ENCODE measurements at regions not wholly inside any gene's neighbourhood (a gene's known extent, or its start where the extent isn't known, plus 50 kb on each side); places are given as distances from the start of the nearest gene placed in this dataset.

DNA sequence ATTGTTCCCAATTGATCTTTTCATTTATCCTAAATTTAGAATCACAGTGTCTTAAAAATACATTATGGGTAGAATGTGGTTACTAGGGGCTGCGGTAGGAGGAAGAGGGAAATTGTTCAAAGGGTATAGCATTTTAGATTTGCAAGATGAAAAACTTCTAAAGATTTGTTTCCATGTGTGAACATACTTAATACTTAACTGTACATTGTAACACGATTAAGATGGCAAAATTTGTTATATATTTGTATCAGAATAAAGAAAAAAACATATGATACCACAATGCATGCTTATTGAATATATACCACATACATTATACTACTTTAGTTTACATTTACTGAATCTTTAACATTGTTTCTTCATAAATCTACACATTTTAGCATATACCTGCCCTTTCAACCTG is 677.3 kb upstream of the PCDH20 start:
- no peaks in the 10 kb centered on the region for H3K9me3 ChIP-seq (ENCODE audit: control insufficient read depth in 2 of 2, insufficient read depth in 1 of 2, low read depth in 1 of 2, low read length in 1 of 2)
- H3K36me3 ChIP-seq (ENCODE audit: control insufficient read depth in 3 of 3, insufficient read depth in 2 of 3, low read depth in 1 of 3, low read length in 3 of 3), result no peaks in the 10 kb centered on the region
- FAIRE-seq (no peak), DNase-seq (no peak)
- H3K4me3 ChIP-seq (ENCODE audit: low read depth in 1 of 3, low read length in 3 of 3), result no peak overlapping the region
- no peaks in the 10 kb centered on the region for H3K27me3 ChIP-seq (ENCODE audit: control insufficient read depth in 3 of 3, insufficient read depth in 3 of 3, low read length in 3 of 3)
- WGBS, 3 donors, result 73 to 79% (median 74%) methylated on average over 2 of the region's 2 CpGs
- no peak overlapping the region for H3K27ac ChIP-seq (ENCODE audit: low read depth in 1 of 3, low read length in 2 of 3)
- no peaks in the 10 kb centered on the region for H3K4me1 ChIP-seq (ENCODE audit: control insufficient read depth in 3 of 3, insufficient read depth in 2 of 3, low read depth in 1 of 3, low read length in 2 of 3)

DNA sequence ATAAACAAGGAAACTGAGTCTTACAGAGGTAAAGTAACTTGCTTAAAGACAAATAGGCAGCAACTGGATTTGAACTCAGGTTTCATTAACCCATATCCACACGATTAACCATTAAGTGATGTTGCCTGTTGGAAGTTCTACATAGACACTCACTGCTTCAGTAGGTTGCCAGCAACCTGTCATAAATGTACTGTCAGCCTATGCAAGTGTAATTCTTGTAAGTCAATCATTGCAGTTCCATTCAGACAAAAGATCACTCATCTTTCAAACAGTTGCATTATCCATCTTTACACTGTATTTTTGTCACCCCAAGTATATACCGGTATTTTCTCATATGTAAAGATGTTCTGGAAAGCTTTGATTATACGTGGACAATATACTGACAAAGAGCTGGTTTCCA is 676.9 kb upstream of the PCDH20 start:
- 79 to 84% (median 81%) methylated on average over 3 of the region's 3 CpGs for WGBS, 3 donors
- DNase-seq (no peak), FAIRE-seq (no peak)
- no peaks in the 10 kb centered on the region for H3K27me3 ChIP-seq (ENCODE audit: control insufficient read depth in 3 of 3, insufficient read depth in 3 of 3, low read length in 3 of 3)
- no peaks in the 10 kb centered on the region for H3K4me1 ChIP-seq (ENCODE audit: control insufficient read depth in 3 of 3, insufficient read depth in 2 of 3, low read depth in 1 of 3, low read length in 2 of 3)
- no peak overlapping the region for H3K27ac ChIP-seq (ENCODE audit: low read depth in 1 of 3, low read length in 2 of 3)
- H3K9me3 ChIP-seq (ENCODE audit: control insufficient read depth in 2 of 2, insufficient read depth in 1 of 2, low read depth in 1 of 2, low read length in 1 of 2), result no peaks in the 10 kb centered on the region
- H3K36me3 ChIP-seq (ENCODE audit: control insufficient read depth in 3 of 3, insufficient read depth in 2 of 3, low read depth in 1 of 3, low read length in 3 of 3), result no peaks in the 10 kb centered on the region
- no peak overlapping the region for H3K4me3 ChIP-seq (ENCODE audit: low read depth in 1 of 3, low read length in 3 of 3)

DNA sequence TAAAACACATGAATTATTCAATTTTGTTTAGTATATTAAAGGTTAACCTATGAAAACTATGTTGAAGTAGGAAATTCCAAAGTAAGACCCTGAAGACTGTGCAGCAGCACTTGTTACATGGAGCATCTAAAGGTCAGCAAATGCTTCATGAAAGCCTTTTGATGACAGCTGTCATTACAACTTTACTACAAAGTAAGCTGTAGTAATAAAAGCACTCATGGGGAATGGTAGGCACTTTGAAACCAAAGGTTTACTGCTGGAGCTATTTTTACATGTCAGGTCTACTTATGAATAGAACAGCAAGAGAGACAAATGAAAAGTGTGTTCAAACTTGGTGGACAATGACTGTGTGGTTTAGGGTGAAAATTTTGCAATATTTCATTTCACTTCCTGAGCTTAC is 672.5 kb upstream of the PCDH20 start:
- Histone ChIP-seq H3K36me3 (ENCODE audit: control insufficient read depth in 3 of 3, insufficient read depth in 2 of 3, low read depth in 1 of 3, low read length in 3 of 3) (no peaks in the 10 kb centered on the region), H3K4me1 (ENCODE audit: control insufficient read depth in 3 of 3, insufficient read depth in 2 of 3, low read depth in 1 of 3, low read length in 2 of 3) (no peaks in the 10 kb centered on the region), H3K9me3 (ENCODE audit: control insufficient read depth in 2 of 2, insufficient read depth in 1 of 2, low read depth in 1 of 2, low read length in 1 of 2) (no peaks in the 10 kb centered on the region), H3K4me3 (ENCODE audit: low read depth in 1 of 3, low read length in 3 of 3) (no peak overlapping the region), H3K27ac (ENCODE audit: low read depth in 1 of 3, low read length in 2 of 3) (no peak overlapping the region), H3K27me3 (ENCODE audit: control insufficient read depth in 3 of 3, insufficient read depth in 3 of 3, low read length in 3 of 3) (no peaks in the 10 kb centered on the region)
- FAIRE-seq (no peak), DNase-seq (no peak)

DNA sequence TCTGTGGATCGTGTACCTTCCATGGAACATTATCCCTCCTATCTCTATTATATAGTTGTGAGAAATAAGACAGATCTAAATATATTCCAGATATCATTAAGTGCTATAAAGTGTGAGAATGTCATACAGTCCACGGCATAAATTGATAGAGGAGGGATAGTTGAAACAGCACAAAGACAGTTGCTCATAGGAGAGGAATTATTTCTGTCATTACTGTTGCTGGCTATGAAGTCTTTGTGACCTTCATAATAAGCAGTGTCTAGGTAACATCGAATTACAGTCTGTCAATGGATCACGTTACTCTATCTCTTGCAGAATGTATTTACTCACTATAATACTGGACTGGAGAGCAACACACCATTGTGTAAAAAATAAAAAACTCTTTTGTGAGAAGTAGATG is 671.5 kb upstream of the PCDH20 start:
- Histone ChIP-seq H3K4me1 (ENCODE audit: control insufficient read depth in 3 of 3, insufficient read depth in 2 of 3, low read depth in 1 of 3, low read length in 2 of 3) (no peaks in the 10 kb centered on the region), H3K27ac (ENCODE audit: low read depth in 1 of 3, low read length in 2 of 3) (no peak overlapping the region), H3K27me3 (ENCODE audit: control insufficient read depth in 3 of 3, insufficient read depth in 3 of 3, low read length in 3 of 3) (no peaks in the 10 kb centered on the region), H3K36me3 (ENCODE audit: control insufficient read depth in 3 of 3, insufficient read depth in 2 of 3, low read depth in 1 of 3, low read length in 3 of 3) (no peaks in the 10 kb centered on the region), H3K4me3 (ENCODE audit: low read depth in 1 of 3, low read length in 3 of 3) (no peak overlapping the region), H3K9me3 (ENCODE audit: control insufficient read depth in 2 of 2, insufficient read depth in 1 of 2, low read depth in 1 of 2, low read length in 1 of 2) (no peaks in the 10 kb centered on the region)
- WGBS, 3 donors, result 64 to 78% (median 70%) methylated on average over 4 of the region's 4 CpGs
- DNase-seq, result no peak
- no peak for FAIRE-seq

DNA sequence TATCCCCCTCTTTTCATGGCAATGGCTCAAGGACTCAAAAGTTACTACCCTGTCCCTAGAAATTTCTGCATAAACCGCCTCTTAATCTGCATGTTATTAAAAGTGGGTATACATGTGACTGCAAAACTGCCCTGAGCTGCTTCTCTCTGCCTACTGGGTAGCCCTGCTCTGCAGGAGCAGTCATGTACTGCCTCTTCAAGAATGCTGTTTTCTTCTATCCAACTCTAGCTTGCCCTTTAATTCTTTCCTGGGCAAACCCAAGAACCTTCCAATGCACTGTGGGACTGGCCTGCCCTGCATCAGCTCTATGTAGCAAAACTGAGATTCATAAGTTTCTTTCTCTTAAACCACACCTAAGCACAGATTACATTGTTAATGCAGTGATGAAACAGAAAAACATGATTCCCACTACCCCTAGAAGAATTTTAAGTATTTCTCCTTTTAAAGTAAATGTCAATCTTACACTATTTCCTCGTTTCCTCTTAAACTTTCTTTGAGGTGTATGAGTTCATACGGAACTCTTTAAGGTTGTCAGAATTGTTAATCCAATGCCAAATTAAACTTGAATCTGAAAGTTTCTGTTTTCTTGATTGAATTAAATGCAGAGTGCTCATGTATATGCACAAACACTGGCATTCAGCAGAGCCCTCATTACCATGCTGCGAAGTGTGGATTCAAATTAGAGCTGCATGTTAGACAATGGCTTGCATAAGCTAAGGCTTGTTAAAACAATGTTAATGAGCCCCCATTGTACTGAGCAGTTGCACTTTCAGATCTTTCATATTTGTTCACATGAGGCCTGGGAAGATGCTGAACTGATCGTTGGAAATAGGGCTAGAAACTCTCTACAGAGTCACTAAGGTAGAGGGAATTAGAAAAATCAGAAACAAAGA is 669.9 kb upstream of the PCDH20 start:
- H3K4me3 ChIP-seq (ENCODE audit: low read depth in 1 of 3, low read length in 3 of 3), result no peak overlapping the region
- H3K36me3 ChIP-seq (ENCODE audit: control insufficient read depth in 3 of 3, insufficient read depth in 2 of 3, low read depth in 1 of 3, low read length in 3 of 3), result no peaks in the 10 kb centered on the region
- DNase-seq (no peak), FAIRE-seq (no peak)
- no peak overlapping the region for H3K27ac ChIP-seq (ENCODE audit: low read depth in 1 of 3, low read length in 2 of 3)
- no peaks in the 10 kb centered on the region for H3K4me1 ChIP-seq (ENCODE audit: control insufficient read depth in 3 of 3, insufficient read depth in 2 of 3, low read depth in 1 of 3, low read length in 2 of 3)
- WGBS, 3 donors, result 52 to 61% (median 54%) methylated on average over 5 of the region's 5 CpGs
- H3K27me3 ChIP-seq (ENCODE audit: control insufficient read depth in 3 of 3, insufficient read depth in 3 of 3, low read length in 3 of 3), result no peaks in the 10 kb centered on the region
- H3K9me3 ChIP-seq (ENCODE audit: control insufficient read depth in 2 of 2, insufficient read depth in 1 of 2, low read depth in 1 of 2, low read length in 1 of 2), result no peaks in the 10 kb centered on the region

DNA sequence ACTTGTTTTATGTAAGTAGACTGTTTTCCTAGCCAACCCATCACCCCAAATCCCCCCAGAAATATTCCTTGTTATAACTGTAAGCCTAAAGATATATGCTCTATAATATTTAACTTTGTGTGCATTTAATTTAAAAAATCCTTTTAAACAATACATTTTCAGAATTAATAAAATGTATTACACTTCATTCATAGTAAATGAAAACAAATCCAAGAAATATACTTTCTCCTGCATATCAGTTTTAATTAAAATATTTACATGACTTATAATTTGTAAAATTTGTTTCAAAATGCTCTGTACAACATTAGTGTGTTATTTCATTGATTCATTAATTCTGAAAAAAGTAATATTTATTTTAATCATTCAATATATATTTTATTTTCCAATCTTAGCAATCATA is 669.1 kb upstream of the PCDH20 start:
- no peaks in the 10 kb centered on the region for H3K36me3 ChIP-seq (ENCODE audit: control insufficient read depth in 3 of 3, insufficient read depth in 2 of 3, low read depth in 1 of 3, low read length in 3 of 3)
- H3K4me3 ChIP-seq (ENCODE audit: low read depth in 1 of 3, low read length in 3 of 3), result no peak overlapping the region
- no peak overlapping the region for H3K27ac ChIP-seq (ENCODE audit: low read depth in 1 of 3, low read length in 2 of 3)
- H3K27me3 ChIP-seq (ENCODE audit: control insufficient read depth in 3 of 3, insufficient read depth in 3 of 3, low read length in 3 of 3), result no peaks in the 10 kb centered on the region
- peak; percentile 78 for FAIRE-seq
- no peaks in the 10 kb centered on the region for H3K9me3 ChIP-seq (ENCODE audit: control insufficient read depth in 2 of 2, insufficient read depth in 1 of 2, low read depth in 1 of 2, low read length in 1 of 2)
- no peak for DNase-seq
- no peaks in the 10 kb centered on the region for H3K4me1 ChIP-seq (ENCODE audit: control insufficient read depth in 3 of 3, insufficient read depth in 2 of 3, low read depth in 1 of 3, low read length in 2 of 3)

DNA sequence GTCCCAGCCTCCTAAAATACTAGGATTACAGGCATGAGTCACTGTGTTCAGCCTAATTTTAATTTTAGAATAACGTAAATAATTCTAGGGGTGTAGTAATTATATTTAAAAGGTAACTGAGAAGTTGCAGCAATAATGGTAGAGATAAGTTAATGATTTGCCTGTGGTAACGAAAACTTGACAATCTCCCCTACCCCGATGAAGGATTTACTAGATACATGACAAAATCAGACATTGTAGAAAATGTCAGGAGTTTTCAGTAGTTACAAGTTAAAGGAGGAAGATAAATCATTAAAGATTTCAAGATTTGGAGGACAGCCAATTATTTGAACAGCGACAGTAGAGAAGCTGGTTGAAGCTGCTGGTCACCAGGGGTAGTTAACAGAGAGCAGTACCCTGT is 652.2 kb upstream of the PCDH20 start:
- no peaks in the 10 kb centered on the region for H3K27me3 ChIP-seq (ENCODE audit: control insufficient read depth in 3 of 3, insufficient read depth in 3 of 3, low read length in 3 of 3)
- no peaks in the 10 kb centered on the region for H3K36me3 ChIP-seq (ENCODE audit: control insufficient read depth in 3 of 3, insufficient read depth in 2 of 3, low read depth in 1 of 3, low read length in 3 of 3)
- no peak overlapping the region for H3K4me3 ChIP-seq (ENCODE audit: low read depth in 1 of 3, low read length in 3 of 3)
- 69 to 84% (median 72%) methylated on average over 4 of the region's 4 CpGs for WGBS, 3 donors
- no peak for DNase-seq
- H3K4me1 ChIP-seq (ENCODE audit: control insufficient read depth in 3 of 3, insufficient read depth in 2 of 3, low read depth in 1 of 3, low read length in 2 of 3), result no peaks in the 10 kb centered on the region
- H3K27ac ChIP-seq (ENCODE audit: low read depth in 1 of 3, low read length in 2 of 3), result no peak overlapping the region
- FAIRE-seq, result no peak
- H3K9me3 ChIP-seq (ENCODE audit: control insufficient read depth in 2 of 2, insufficient read depth in 1 of 2, low read depth in 1 of 2, low read length in 1 of 2), result no peaks in the 10 kb centered on the region

DNA sequence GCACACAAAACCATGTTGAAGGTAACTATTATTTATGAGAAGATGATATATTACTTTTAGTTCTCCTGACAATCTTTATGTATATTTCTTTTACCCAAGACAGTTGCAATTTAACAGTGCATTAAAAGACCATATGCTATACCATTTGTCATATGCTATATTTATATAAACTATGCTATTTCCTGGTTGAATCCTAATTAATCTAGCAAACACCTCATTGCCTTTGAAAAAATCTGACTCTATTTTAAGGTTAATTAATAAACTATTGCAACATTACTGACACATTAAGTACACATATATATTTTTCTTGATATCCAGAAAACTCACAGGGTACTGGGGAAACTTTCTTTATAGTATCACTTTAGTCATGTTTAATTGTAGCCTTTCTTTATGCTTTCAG is 649.4 kb upstream of the PCDH20 start:
- Histone ChIP-seq H3K27me3 (ENCODE audit: control insufficient read depth in 3 of 3, insufficient read depth in 3 of 3, low read length in 3 of 3) (no peaks in the 10 kb centered on the region), H3K36me3 (ENCODE audit: control insufficient read depth in 3 of 3, insufficient read depth in 2 of 3, low read depth in 1 of 3, low read length in 3 of 3) (no peaks in the 10 kb centered on the region), H3K4me3 (ENCODE audit: low read depth in 1 of 3, low read length in 3 of 3) (no peak overlapping the region), H3K27ac (ENCODE audit: low read depth in 1 of 3, low read length in 2 of 3) (no peak overlapping the region), H3K4me1 (ENCODE audit: control insufficient read depth in 3 of 3, insufficient read depth in 2 of 3, low read depth in 1 of 3, low read length in 2 of 3) (no peaks in the 10 kb centered on the region), H3K9me3 (ENCODE audit: control insufficient read depth in 2 of 2, insufficient read depth in 1 of 2, low read depth in 1 of 2, low read length in 1 of 2) (no peaks in the 10 kb centered on the region)
- no peak for DNase-seq
- no peak for FAIRE-seq

DNA sequence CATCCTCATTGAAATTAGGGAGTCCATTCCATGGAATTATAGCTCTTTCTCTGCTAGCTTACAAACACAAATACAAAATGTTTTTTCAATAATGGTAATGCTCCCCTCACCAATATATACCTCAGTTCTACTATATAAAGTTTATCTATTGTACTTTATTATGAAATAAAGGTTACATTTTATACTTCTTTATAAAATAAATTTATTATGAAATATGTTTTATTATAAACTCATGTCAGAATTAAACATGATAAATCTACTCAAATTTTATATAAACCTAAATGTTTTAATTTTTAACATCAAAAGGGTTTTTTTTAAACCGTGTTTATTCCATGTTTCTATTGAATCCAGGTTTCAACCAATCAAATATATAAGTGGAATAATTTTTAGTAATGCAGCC is 646.1 kb upstream of the PCDH20 start:
- no peaks in the 10 kb centered on the region for H3K27me3 ChIP-seq (ENCODE audit: control insufficient read depth in 3 of 3, insufficient read depth in 3 of 3, low read length in 3 of 3)
- H3K9me3 ChIP-seq (ENCODE audit: control insufficient read depth in 2 of 2, insufficient read depth in 1 of 2, low read depth in 1 of 2, low read length in 1 of 2), result no peaks in the 10 kb centered on the region
- 54 to 70% (median 70%) methylated on average over 1 of the region's 1 CpG for WGBS, 3 donors
- no peak overlapping the region for H3K4me3 ChIP-seq (ENCODE audit: low read depth in 1 of 3, low read length in 3 of 3)
- H3K27ac ChIP-seq (ENCODE audit: low read depth in 1 of 3, low read length in 2 of 3), result no peak overlapping the region
- no peaks in the 10 kb centered on the region for H3K4me1 ChIP-seq (ENCODE audit: control insufficient read depth in 3 of 3, insufficient read depth in 2 of 3, low read depth in 1 of 3, low read length in 2 of 3)
- no peak for FAIRE-seq
- no peak for DNase-seq
- H3K36me3 ChIP-seq (ENCODE audit: control insufficient read depth in 3 of 3, insufficient read depth in 2 of 3, low read depth in 1 of 3, low read length in 3 of 3), result no peaks in the 10 kb centered on the region
